Progenitor cell of endocrine pancreas (in vitro differentiated cells): ENCODE measurements at regions not wholly inside any gene's neighbourhood (a gene's known extent, or its start where the extent isn't known, plus 50 kb on each side); places are given as distances from the start of the nearest gene placed in this dataset.
"Not testable (repeated sequence)": the region's sequence is repeated elsewhere in the genome, so short reads cannot be mapped to it uniquely, and the experiment has no call there.

Source experiments
- DNase-seq: peaks from one replicate; pipeline ENCODE4 v3.0.0; 2021; ENCODE audit warnings: low spot score; ENCODE audit not compliant: unreplicated experiment
- H3K27ac Mint-ChIP-seq: 2 replicates; pipeline ENCODE4 v1.8.0; 2021; ENCODE audit warnings: mild to moderate bottlenecking, moderate library complexity, mixed read lengths
- H3K27me3 Mint-ChIP-seq: 2 replicates; pipeline ENCODE4 v1.8.0; 2021; ENCODE audit warnings: mixed read lengths
- H3K36me3 Mint-ChIP-seq: 2 replicates; pipeline ENCODE4 v1.8.0; 2022; ENCODE audit warnings: mixed read lengths; ENCODE audit not compliant: insufficient read depth
- H3K4me1 Mint-ChIP-seq: 2 replicates; pipeline ENCODE4 v1.8.0; 2021; ENCODE audit warnings: low read depth, mixed read lengths
- H3K4me3 Mint-ChIP-seq: 2 replicates; pipeline ENCODE4 v1.8.0; 2021; ENCODE audit warnings: low read depth, mild to moderate bottlenecking, moderate library complexity, mixed read lengths
- H3K9me3 Mint-ChIP-seq: 2 replicates; pipeline ENCODE4 v1.8.0; 2021; ENCODE audit warnings: low read depth, mixed read lengths
- TF ChIP-seq, protein P1 (sequence below): fragments of 200-600 bp; sonication (generic); IDR thresholded peaks from one replicate; pipeline ENCODE4 v1.5.0; 2021; ENCODE audit warnings: antibody characterized with exemption, mild to moderate bottlenecking; ENCODE audit not compliant: unreplicated experiment

DNA sequence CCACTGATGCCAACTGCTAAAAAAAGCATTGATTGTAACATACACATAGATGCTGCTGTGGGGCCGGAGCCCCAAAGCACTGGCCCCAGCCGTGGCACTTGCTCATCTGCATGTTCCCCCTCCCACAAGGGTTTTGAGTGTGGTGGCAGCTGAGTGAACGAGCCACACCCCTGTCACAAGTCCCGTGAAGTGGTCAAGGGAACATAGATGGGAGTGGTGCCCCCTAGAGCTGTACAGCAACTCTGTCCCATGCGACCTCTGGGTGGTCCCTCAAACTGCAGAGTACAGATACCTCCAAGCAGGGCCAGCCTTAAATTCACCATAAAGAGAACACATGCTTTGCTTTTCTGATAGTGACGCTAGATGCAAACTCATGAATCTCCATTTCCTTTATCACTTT is 503.3 kb upstream of the NRP1 start:
- Mint-ChIP-seq H3K27me3 (no peaks in the 10 kb centered on the region), H3K4me3 (no peak overlapping the region), H3K4me1 (peaks cover 2% of the 10 kb centered on the region), H3K9me3 (peaks cover 4% of the 10 kb centered on the region), H3K36me3 (peaks cover 1% of the 10 kb centered on the region), H3K27ac (no peak overlapping the region)
- no peak for DNase-seq
- TF ChIP-seq, protein P1, sequence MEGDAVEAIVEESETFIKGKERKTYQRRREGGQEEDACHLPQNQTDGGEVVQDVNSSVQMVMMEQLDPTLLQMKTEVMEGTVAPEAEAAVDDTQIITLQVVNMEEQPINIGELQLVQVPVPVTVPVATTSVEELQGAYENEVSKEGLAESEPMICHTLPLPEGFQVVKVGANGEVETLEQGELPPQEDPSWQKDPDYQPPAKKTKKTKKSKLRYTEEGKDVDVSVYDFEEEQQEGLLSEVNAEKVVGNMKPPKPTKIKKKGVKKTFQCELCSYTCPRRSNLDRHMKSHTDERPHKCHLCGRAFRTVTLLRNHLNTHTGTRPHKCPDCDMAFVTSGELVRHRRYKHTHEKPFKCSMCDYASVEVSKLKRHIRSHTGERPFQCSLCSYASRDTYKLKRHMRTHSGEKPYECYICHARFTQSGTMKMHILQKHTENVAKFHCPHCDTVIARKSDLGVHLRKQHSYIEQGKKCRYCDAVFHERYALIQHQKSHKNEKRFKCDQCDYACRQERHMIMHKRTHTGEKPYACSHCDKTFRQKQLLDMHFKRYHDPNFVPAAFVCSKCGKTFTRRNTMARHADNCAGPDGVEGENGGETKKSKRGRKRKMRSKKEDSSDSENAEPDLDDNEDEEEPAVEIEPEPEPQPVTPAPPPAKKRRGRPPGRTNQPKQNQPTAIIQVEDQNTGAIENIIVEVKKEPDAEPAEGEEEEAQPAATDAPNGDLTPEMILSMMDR, result no peak

DNA sequence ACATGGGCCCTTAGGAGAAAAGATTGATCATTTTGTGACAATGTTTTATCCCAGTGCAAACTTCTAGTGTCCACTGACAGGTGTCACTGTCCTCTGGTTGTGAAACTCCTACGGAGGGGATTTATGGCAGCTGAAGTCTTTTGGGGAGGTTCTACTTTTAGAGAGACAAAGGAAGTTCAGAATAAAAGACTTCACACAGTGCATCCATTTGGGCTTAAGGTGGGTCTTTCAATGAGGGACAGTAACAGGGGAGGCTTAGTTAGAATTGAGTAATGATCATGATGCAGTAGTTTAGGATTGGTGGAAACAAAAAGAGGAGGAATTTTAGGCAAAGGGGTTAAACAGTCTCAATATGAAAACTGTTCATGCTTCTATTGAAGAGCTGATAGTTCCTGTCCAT is 501.1 kb upstream of the NRP1 start:
- Mint-ChIP-seq H3K9me3 (peaks cover 4% of the 10 kb centered on the region), H3K27me3 (no peaks in the 10 kb centered on the region), H3K36me3 (peaks cover 1% of the 10 kb centered on the region), H3K4me3 (no peak overlapping the region), H3K4me1 (peaks cover 5% of the 10 kb centered on the region), H3K27ac (no peak overlapping the region)
- TF ChIP-seq, protein P1, result no peak
- DNase-seq, result no peak

DNA sequence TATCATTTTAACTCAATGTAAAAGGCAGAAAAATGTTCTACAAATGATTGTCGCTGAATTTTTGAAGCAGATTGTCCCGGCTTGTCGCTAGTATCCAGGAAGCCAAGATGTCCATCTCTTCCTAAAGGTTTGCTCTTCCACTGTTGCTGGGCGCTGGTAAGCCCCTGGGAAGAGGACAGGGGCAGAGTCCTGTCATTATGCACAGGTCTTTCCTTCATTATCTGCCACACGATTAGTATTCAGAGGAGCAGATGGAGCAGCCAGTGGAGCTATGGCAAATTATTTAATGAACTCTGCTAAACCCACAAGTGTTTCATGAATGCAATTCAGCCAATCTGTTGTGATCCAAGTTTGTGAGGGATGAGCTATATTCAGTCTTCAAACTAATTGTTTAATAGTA is 499.1 kb upstream of the NRP1 start:
- TF ChIP-seq, protein P1, result no peak
- Mint-ChIP-seq H3K36me3 (no peaks in the 10 kb centered on the region), H3K9me3 (peaks cover 6% of the 10 kb centered on the region), H3K27ac (no peak overlapping the region), H3K4me3 (no peak overlapping the region), H3K27me3 (no peaks in the 10 kb centered on the region), H3K4me1 (peaks cover 5% of the 10 kb centered on the region)
- DNase-seq, result no peak

DNA sequence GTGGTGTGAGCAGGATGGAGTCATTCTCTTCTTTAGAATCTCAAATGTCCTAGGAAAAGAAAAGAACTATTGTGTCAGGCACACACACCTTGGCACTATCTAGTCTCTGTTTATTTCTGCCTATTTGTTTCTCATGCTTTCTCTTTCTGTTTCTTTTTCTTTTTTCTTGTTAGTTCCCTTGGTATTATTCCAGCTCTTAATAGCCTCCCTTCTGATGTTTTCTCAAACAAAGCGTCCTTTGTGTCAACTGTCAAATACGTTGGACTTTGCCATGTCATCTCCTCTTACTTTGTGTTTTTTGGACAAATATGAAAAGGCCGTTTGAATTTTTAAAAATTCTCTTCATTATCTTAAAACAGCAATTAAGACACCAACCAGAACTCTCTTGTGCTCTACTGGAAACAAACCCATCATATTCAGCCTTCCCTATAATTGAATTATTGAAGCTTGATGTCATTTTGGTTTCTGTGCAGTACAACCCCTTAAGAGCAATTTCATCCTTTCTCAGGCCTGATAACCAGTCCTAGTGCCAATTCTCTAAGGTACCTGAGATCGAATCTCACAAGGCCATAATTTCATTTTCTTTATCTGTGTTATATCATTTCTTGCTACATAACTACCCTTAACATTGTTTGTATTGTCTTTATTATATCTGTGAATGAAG is 497.8 kb upstream of the NRP1 start:
- H3K27ac Mint-ChIP-seq, result no peak overlapping the region
- H3K4me1 Mint-ChIP-seq, result peaks cover 5% of the 10 kb centered on the region
- H3K9me3 Mint-ChIP-seq, result peaks cover 12% of the 10 kb centered on the region
- no peak for DNase-seq
- TF ChIP-seq, protein P1, result no peak
- no peaks in the 10 kb centered on the region for H3K27me3 Mint-ChIP-seq
- no peak overlapping the region for H3K4me3 Mint-ChIP-seq
- H3K36me3 Mint-ChIP-seq, result peaks cover under 1% of the 10 kb centered on the region

- Mint-ChIP-seq H3K9me3 (peaks cover 12% of the 10 kb centered on the region), H3K4me1 (peaks cover 5% of the 10 kb centered on the region), H3K27ac (no peak overlapping the region), H3K36me3 (peaks cover 1% of the 10 kb centered on the region), H3K4me3 (no peak overlapping the region), H3K27me3 (no peaks in the 10 kb centered on the region)
- TF ChIP-seq, protein P1, result no peak
- no peak for DNase-seq
Observed at GRCh38 chr10:33831591-33831990, 497.1 kb upstream of the NRP1 start.

GRCh38 chr10:33829899-33830298 is 495.4 kb upstream of the NRP1 start:
- H3K36me3 Mint-ChIP-seq, H3K27me3 Mint-ChIP-seq, DNase-seq, H3K4me3 Mint-ChIP-seq, H3K4me1 Mint-ChIP-seq, H3K27ac Mint-ChIP-seq: not testable (repeated sequence)
- peaks cover 12% of the 10 kb centered on the region for H3K9me3 Mint-ChIP-seq
